ENCODE measurements at regions not wholly inside any gene's neighbourhood (a gene's known extent, or its start where the extent isn't known, plus 50 kb on each side); places are given as distances from the start of the nearest gene placed in this dataset.

GRCh38 chr5:114644576-114644975, 282.7 kb downstream of the KCNN2 start:
- DNase-seq, result no peak

- DNase-seq, result no peak
These were observed 274.4 kb downstream of the KCNN2 start for GRCh38 chr5:114636271-114636670.

- DNase-seq, result no peak
These were observed 273.4 kb downstream of the KCNN2 start for GRCh38 chr5:114634967-114635901.

GRCh38 chr5:114634517-114634916, 272.6 kb downstream of the KCNN2 start:
- DNase-seq, result no peak

GRCh38 chr5:114612406-114612805, 250.5 kb downstream of the KCNN2 start:
- DNase-seq, result no peak

- no peak for DNase-seq
These were observed 219.3 kb downstream of the KCNN2 start for GRCh38 chr5:114581136-114581535.

- DNase-seq, result no peak
These were observed 204.0 kb downstream of the KCNN2 start for GRCh38 chr5:114565871-114566270.

- DNase-seq, result no peak
These were observed 203.3 kb downstream of the KCNN2 start for GRCh38 chr5:114565139-114565538.

- DNase-seq, result no peak
These were observed 199.5 kb downstream of the KCNN2 start for GRCh38 chr5:114561415-114561814.

Data from HCEC 1CT (cell line).